H1 (cell line): ENCODE measurements at regions not wholly inside any gene's neighbourhood (a gene's known extent, or its start where the extent isn't known, plus 50 kb on each side); places are given as distances from the start of the nearest gene placed in this dataset.

Experiments used
- CTCF ChIA-PET: fragments of 300-600 bp; sonication (Branson Sonifier 250); formaldehyde crosslinking; loops from one replicate; lab custom pipeline; 2021; ENCODE audit not compliant: partially characterized antibody; lab: Charles Lee
- POLR2A ChIA-PET: fragments of 300-600 bp; sonication (Branson Sonifier 250); formaldehyde crosslinking; loops from one replicate; lab custom pipeline; 2021; ENCODE audit warnings: inconsistent platforms; ENCODE audit not compliant: partially characterized antibody; lab: Charles Lee
- DNase-seq, 2 experiments: peaks; one replicate each; pipeline versions ENCODE4 v3.0.0 to v3.0.0-alpha.2; 2010 to 2022; ENCODE audit warnings: low spot score in 2 of 2, low read depth in 1 of 2, mixed read lengths in 1 of 2
- FAIRE-seq: peaks from 2 replicates; lab custom pipeline; 2011; peaks lifted over from hg19 to GRCh38; lab: Jason Lieb, UNC
- H2AFZ ChIP-seq: 2 replicates; pipeline ENCODE4 v1.8.1; 2012; ENCODE audit warnings: low read length, inconsistent platforms
- H2AK5ac ChIP-seq: 2 replicates; pipeline ENCODE4 v1.6.1; 2013; ENCODE audit warnings: low read depth, low read length
- H2BK120ac ChIP-seq: replicated peaks from 2 replicates; pipeline ENCODE3; 2013; ENCODE audit warnings: low read depth, low read length, inconsistent platforms
- H2BK12ac ChIP-seq: 2 replicates; pipeline ENCODE4 v1.6.1; 2013; ENCODE audit warnings: low read depth, low read length
- H2BK15ac ChIP-seq: 2 replicates; pipeline ENCODE4 v1.6.1; 2013; ENCODE audit warnings: low read length
- H2BK20ac ChIP-seq: 2 replicates; pipeline ENCODE4 v1.6.1; 2013; ENCODE audit warnings: low read length
- H2BK5ac ChIP-seq: 2 replicates; pipeline ENCODE4 v1.6.1; 2013; ENCODE audit warnings: low read depth, low read length
- H3K14ac ChIP-seq: 2 replicates; pipeline ENCODE4 v1.6.1; 2013; ENCODE audit warnings: inconsistent platforms; ENCODE audit not compliant: insufficient read length
- H3K18ac ChIP-seq: 2 replicates; pipeline ENCODE4 v1.6.1; 2013; ENCODE audit warnings: low read length; ENCODE audit errors: extremely low read depth
- H3K23ac ChIP-seq: 2 replicates; pipeline ENCODE4 v1.6.1; 2013; ENCODE audit warnings: inconsistent platforms; ENCODE audit not compliant: insufficient read length
- H3K23me2 ChIP-seq: 2 replicates; pipeline ENCODE4 v1.6.1; 2013; ENCODE audit warnings: low read depth, low read length
- H3K27ac ChIP-seq: 2 replicates; pipeline ENCODE4 v1.6.1; 2011; ENCODE audit warnings: low read depth, low read length, inconsistent platforms
- H3K27me3 ChIP-seq, 4 experiments: replicated peaks in 1 of 4; 1 replicate in 1 of 4; 2 replicates in 3 of 4; pipeline versions ENCODE4 v1.6.1 to v1.8.1; 2011 to 2013; ENCODE audit warnings: low read length in 3 of 4, mild to moderate bottlenecking in 3 of 4, inconsistent platforms in 2 of 4, mixed read lengths in 2 of 4, moderate library complexity in 1 of 4; ENCODE audit not compliant: control insufficient read depth in 3 of 4, insufficient read depth in 3 of 4; ENCODE audit errors: extremely low read depth in 1 of 4
- H3K36me3 ChIP-seq, 4 experiments: 2 replicates each; pipeline versions ENCODE4 v1.6.1 to v1.8.1; 2011 to 2013; ENCODE audit warnings: mild to moderate bottlenecking in 4 of 4, low read length in 3 of 4, moderate library complexity in 2 of 4, control low read depth in 1 of 4, inconsistent platforms in 1 of 4; ENCODE audit not compliant: insufficient read depth in 4 of 4, control insufficient read depth in 2 of 4
- H3K4ac ChIP-seq: replicated peaks from 2 replicates; pipeline ENCODE3; 2013; ENCODE audit warnings: low read length, low read depth, mixed read lengths, inconsistent platforms; ENCODE audit not compliant: insufficient read length
- H3K4me1 ChIP-seq, 4 experiments: replicated peaks in 1 of 4; 1 replicate in 1 of 4; 2 replicates in 3 of 4; pipeline versions ENCODE4 v1.6.1 to v1.8.1; 2011 to 2013; ENCODE audit warnings: low read length in 3 of 4, inconsistent platforms in 2 of 4, mixed read lengths in 1 of 4; ENCODE audit not compliant: insufficient read depth in 4 of 4, control insufficient read depth in 3 of 4
- H3K4me2 ChIP-seq, 2 experiments: 2 replicates each; pipeline versions ENCODE4 v1.6.1 to v1.8.1; 2011 to 2013; ENCODE audit warnings: low read depth in 2 of 2, low read length in 2 of 2, control low read depth in 1 of 2, inconsistent platforms in 1 of 2, mild to moderate bottlenecking in 1 of 2; ENCODE audit not compliant: insufficient read depth in 1 of 2
- H3K4me3 ChIP-seq, 4 experiments: fragments of 200-600, 300-600 bp in 1 of 4; sonication (generic), shearing (Covaris generic), sonication (Bioruptor Twin) in 1 of 4; 2 replicates each; pipeline versions ENCODE4 v1.5.1 to v1.8.1; 2011 to 2016; ENCODE audit warnings: low read length in 4 of 4, low read depth in 3 of 4, control low read depth in 2 of 4, inconsistent platforms in 2 of 4, mild to moderate bottlenecking in 2 of 4, mixed read lengths in 1 of 4, moderate library complexity in 1 of 4; ENCODE audit not compliant: insufficient read depth in 2 of 4; ENCODE audit errors: extremely low read depth in 1 of 4
- H3K56ac ChIP-seq: replicated peaks from 2 replicates; pipeline ENCODE3; 2013; ENCODE audit warnings: low read depth, mild to moderate bottlenecking, mixed read lengths, low read length, inconsistent platforms; ENCODE audit not compliant: insufficient read length
- H3K79me1 ChIP-seq: 2 replicates; pipeline ENCODE4 v1.6.1; 2013; ENCODE audit warnings: low read depth, low read length, control low read depth
- H3K79me2 ChIP-seq, 2 experiments: 2 replicates each; pipeline versions ENCODE4 v1.6.1 to v1.8.1; 2012 to 2013; ENCODE audit warnings: low read length in 2 of 2, mild to moderate bottlenecking in 2 of 2, inconsistent platforms in 1 of 2; ENCODE audit not compliant: insufficient read depth in 2 of 2, control insufficient read depth in 1 of 2
- H3K9ac ChIP-seq, 4 experiments: replicated peaks in 1 of 4; 1 replicate in 1 of 4; 2 replicates in 3 of 4; pipeline versions ENCODE4 v1.6.1 to v1.8.1; 2011 to 2013; ENCODE audit warnings: low read depth in 3 of 4, low read length in 3 of 4, control low read depth in 2 of 4, mild to moderate bottlenecking in 2 of 4, moderate library complexity in 2 of 4, inconsistent platforms in 1 of 4; ENCODE audit errors: extremely low read depth in 1 of 4
- H3K9me3 ChIP-seq, 2 experiments: 2 replicates each; pipeline versions ENCODE4 v1.6.1 to v1.8.1; 2012 to 2013; ENCODE audit warnings: mild to moderate bottlenecking in 2 of 2, moderate library complexity in 2 of 2, control low read depth in 1 of 2, inconsistent platforms in 1 of 2, low read depth in 1 of 2, low read length in 1 of 2, mixed read lengths in 1 of 2; ENCODE audit not compliant: insufficient read depth in 2 of 2
- H4K20me1 ChIP-seq, 2 experiments: replicated peaks in 1 of 2; 2 replicates each; pipeline versions ENCODE3 to v1.8.1; 2011 to 2013; ENCODE audit warnings: inconsistent platforms in 2 of 2, low read length in 2 of 2, mild to moderate bottlenecking in 1 of 2; ENCODE audit not compliant: insufficient read depth in 2 of 2, control insufficient read depth in 1 of 2
- H4K5ac ChIP-seq: 2 replicates; pipeline ENCODE4 v1.6.1; 2013; ENCODE audit warnings: low read length, low read depth, mixed read lengths, inconsistent platforms; ENCODE audit not compliant: insufficient read length
- H4K8ac ChIP-seq: 2 replicates; pipeline ENCODE4 v1.8.0; 2013; ENCODE audit warnings: mild to moderate bottlenecking, moderate library complexity, low read length, inconsistent platforms; ENCODE audit not compliant: insufficient read depth; ENCODE audit errors: extremely low read depth
- H4K91ac ChIP-seq: replicated peaks from 2 replicates; pipeline ENCODE3; 2013; ENCODE audit warnings: low read length, mixed read lengths, inconsistent platforms; ENCODE audit not compliant: insufficient read length
- ASH2L ChIP-seq: fragments of 200-600, 300-600 bp; sonication (generic); IDR thresholded peaks from one replicate; pipeline ENCODE4 v1.7.1; 2017; ENCODE audit warnings: low read length
- CBX8 ChIP-seq: fragments of 300-800, 300-1000 bp; sonication (generic); IDR thresholded peaks from 2 replicates; pipeline ENCODE4 v1.7.1; 2016; ENCODE audit warnings: low read depth, low read length, borderline replicate concordance
- CHD2 ChIP-seq: IDR thresholded peaks from 2 replicates; pipeline ENCODE4 v1.6.1; 2012; ENCODE audit warnings: low read length, improper control_type of control experiment
- E2F6 ChIP-seq: IDR thresholded peaks from 2 replicates; pipeline ENCODE4 v1.6.1; 2012; ENCODE audit warnings: inconsistent platforms
- EGR1 ChIP-seq: IDR thresholded peaks from 2 replicates; pipeline ENCODE4 v1.6.1; 2011; ENCODE audit warnings: low read depth, low read length, borderline replicate concordance
- EP300 ChIP-seq, 2 experiments: IDR thresholded peaks; 1 replicate in 1 of 2; 2 replicates in 1 of 2; pipeline ENCODE4 v1.6.1; 2011 to 2012; ENCODE audit warnings: low read depth in 2 of 2, low read length in 2 of 2, mild to moderate bottlenecking in 2 of 2, borderline replicate concordance in 1 of 2, inconsistent platforms in 1 of 2, moderate library complexity in 1 of 2
- SIRT6 ChIP-seq: IDR thresholded peaks from one replicate; pipeline ENCODE4 v1.7.1; 2012; ENCODE audit warnings: low read length, inconsistent platforms
- SIX5 ChIP-seq: IDR thresholded peaks from 2 replicates; pipeline ENCODE4 v1.6.1; 2011; ENCODE audit warnings: mild to moderate bottlenecking, low read depth, low read length
- SP1 ChIP-seq: IDR thresholded peaks from 2 replicates; pipeline ENCODE4 v1.6.1; 2011; ENCODE audit warnings: low read depth, low read length
- SRF ChIP-seq: IDR thresholded peaks from 2 replicates; pipeline ENCODE4 v1.6.1; 2011; ENCODE audit warnings: mild to moderate bottlenecking, low read depth, low read length, moderate library complexity
- TCF12 ChIP-seq: IDR thresholded peaks from 2 replicates; pipeline ENCODE4 v1.6.1; 2011; ENCODE audit warnings: low read depth, mild to moderate bottlenecking, low read length
- TEAD4 ChIP-seq: IDR thresholded peaks from 2 replicates; pipeline ENCODE4 v1.6.1; 2012; ENCODE audit warnings: low read depth, low read length, inconsistent platforms, mixed read lengths
- WGBS, 2 experiments: shearing (Covaris generic) in 1 of 2; methylation state at CpG; one replicate each; pipeline versions ENCODE4 v1.1.6 to v1.1.7; 2013 to 2015; ENCODE audit warnings: low lambda C conversion rate in 2 of 2, mixed read lengths in 2 of 2, inconsistent platforms in 1 of 2, low coverage in 1 of 2, missing lambda C conversion rate in 1 of 2; ENCODE audit not compliant: insufficient replicate concordance in 2 of 2, insufficient coverage in 1 of 2, insufficient read length in 1 of 2; ENCODE audit errors: extremely low coverage in 1 of 2, missing lambda C conversion rate in 1 of 2; 5-methylcytosine and 5-hydroxymethylcytosine counted together

GRCh38 chr14:49484180-49484579, 102.0 kb downstream of the RPS29 start:
- no peak overlapping the region for H2BK5ac ChIP-seq
- no peak for DNase-seq
- no peaks in the 10 kb centered on the region; the same call in 1 of the 2 replicates for H3K23me2 ChIP-seq
- POLR2A ChIA-PET, result no interaction called here
- H4K8ac ChIP-seq, result no peak overlapping the region
- no peaks in the 10 kb centered on the region for H3K36me3 ChIP-seq
- no peaks in the 10 kb centered on the region for H3K79me2 ChIP-seq
- H3K18ac ChIP-seq, result no peak overlapping the region
- no peak overlapping the region for H3K27ac ChIP-seq
- no peak overlapping the region for H3K4me3 ChIP-seq
- no peak overlapping the region for H4K91ac ChIP-seq
- no peak overlapping the region for H3K4ac ChIP-seq
- H3K56ac ChIP-seq, result no peak overlapping the region
- no peak overlapping the region for H2AFZ ChIP-seq
- H2BK12ac ChIP-seq, result no peak overlapping the region
- peaks cover 0 to 8% of the 10 kb centered on the region in 2 experiments; a peak in 1 of 4 replicates for H3K9me3 ChIP-seq
- 98% methylated on average over 2 of the region's 2 CpGs; no CpG with 5 or more reads in 1 of the 2 experiments for WGBS, 2 experiments
- no peaks in the 10 kb centered on the region for H4K20me1 ChIP-seq
- no peak overlapping the region for H3K4me2 ChIP-seq
- H2BK15ac ChIP-seq, result no peak overlapping the region
- no peak overlapping the region for H3K23ac ChIP-seq
- H4K5ac ChIP-seq, result no peak overlapping the region
- no peak overlapping the region for H3K14ac ChIP-seq
- H3K9ac ChIP-seq, result no peak overlapping the region
- CTCF ChIA-PET, result interaction anchor here (1.3 to 4.0 kb wide), 5 partner anchors 10 to 141 kb away, joined by 3 to 37 read pairs (median 5); no protein-coding TSS in a partner anchor
- no peaks in the 10 kb centered on the region; a peak in 1 of 7 replicates for H3K27me3 ChIP-seq
- no peak for FAIRE-seq
- no peak overlapping the region for H2BK20ac ChIP-seq
- H3K4me1 ChIP-seq, result no peaks in the 10 kb centered on the region
- TF ChIP-seq EP300 (IDR thresholded peaks at IDR 0.05; ENCODE audit: borderline replicate concordance in 1 of 2, low read depth in 2 of 2, low read length in 2 of 2) (no peak), EGR1 (no peak), E2F6 (no peak), SIX5 (no peak), CBX8 (no peak), TCF12 (no peak), SIRT6 (no peak), ASH2L (no peak), TEAD4 (no peak), SRF (no peak), SP1 (no peak), CHD2 (no peak)
- TF ChIP-seq, all 59 proteins: peak for 0
- H3K79me1 ChIP-seq, result no peaks in the 10 kb centered on the region
- H2AK5ac ChIP-seq, result no peak overlapping the region
- H2BK120ac ChIP-seq, result no peak overlapping the region
